PC-9 (cell line): ENCODE measurements at regions not wholly inside any gene's neighbourhood (a gene's known extent, or its start where the extent isn't known, plus 50 kb on each side); places are given as distances from the start of the nearest gene placed in this dataset.

ENCODE experiments used
- BruUV-seq: library from RNA; stranded (reverse); fragments of 400-500 nt; replicated peaks from 2 replicates; lab custom pipeline; 2021; lab: Mats Ljungman, UMichigan
- CTCF ChIA-PET: fragments of 300-600 bp; sonication (Branson Sonifier 250); formaldehyde crosslinking; loops from one replicate; lab custom pipeline; 2022; ENCODE audit warnings: antibody characterized with exemption; lab: Charles Lee
- POLR2A ChIA-PET: fragments of 300-600 bp; sonication (Branson Sonifier 250); formaldehyde crosslinking; loops from one replicate; lab custom pipeline; 2022; ENCODE audit warnings: antibody characterized with exemption; ENCODE audit not compliant: unreplicated experiment; lab: Charles Lee
- DNase-seq, 2 experiments: peaks; one replicate each; pipeline versions ENCODE4 v3.0.0 to v3.0.0-alpha.2; 2015 to 2022; ENCODE audit warnings: mixed read lengths in 1 of 2
- H2AFZ ChIP-seq: fragments of 200-600 bp; sonication (generic); 2 replicates; pipeline ENCODE4 v1.8.1; 2017; ENCODE audit warnings: antibody characterized with exemption
- H3F3A ChIP-seq: fragments of 200-600 bp; sonication (generic); 2 replicates; pipeline ENCODE4 v1.8.1; 2017; ENCODE audit warnings: antibody characterized with exemption, mild to moderate bottlenecking, low read depth; ENCODE audit not compliant: insufficient read depth
- H3K27ac ChIP-seq: fragments of 200-600 bp; sonication (generic); 2 replicates; pipeline ENCODE4 v1.6.1; 2016; ENCODE audit warnings: mixed run types
- H3K27me3 ChIP-seq: fragments of 200-600 bp; sonication (generic); 2 replicates; pipeline ENCODE4 v1.6.1; 2016; ENCODE audit warnings: low read depth, mixed run types; ENCODE audit not compliant: insufficient read depth
- H3K36me3 ChIP-seq: fragments of 200-600 bp; sonication (generic); 2 replicates; pipeline ENCODE4 v1.6.1; 2016; ENCODE audit warnings: low read depth, mixed run types
- H3K4me1 ChIP-seq: fragments of 200-600 bp; sonication (generic); replicated peaks from 2 replicates; pipeline ENCODE4 v1.6.1; 2016; ENCODE audit warnings: mixed run types; ENCODE audit not compliant: insufficient read depth
- H3K4me2 ChIP-seq: fragments of 200-600 bp; sonication (generic); 2 replicates; pipeline ENCODE4 v1.6.1; 2017; ENCODE audit warnings: mixed run types
- H3K4me3 ChIP-seq: fragments of 200-600 bp; sonication (generic); 2 replicates; pipeline ENCODE4 v1.6.1; 2016; ENCODE audit warnings: mixed run types
- H3K79me2 ChIP-seq: fragments of 200-600 bp; sonication (generic); 2 replicates; pipeline ENCODE4 v1.6.1; 2017; ENCODE audit warnings: low read depth, mixed run types
- H3K9me2 ChIP-seq: fragments of 200-600 bp; sonication (generic); 2 replicates; pipeline ENCODE4 v1.8.1; 2017; ENCODE audit warnings: mild to moderate bottlenecking; ENCODE audit not compliant: insufficient read depth
- H3K9me3 ChIP-seq: fragments of 200-600 bp; sonication (generic); 2 replicates; pipeline ENCODE4 v1.8.1; 2016; ENCODE audit warnings: low read depth; ENCODE audit not compliant: insufficient read depth
- H4K20me1 ChIP-seq: fragments of 200-600 bp; sonication (generic); 2 replicates; pipeline ENCODE4 v1.8.1; 2017; ENCODE audit not compliant: insufficient read depth
- CTCF ChIP-seq: fragments of 200-600 bp; sonication (generic); conservative IDR thresholded peaks from 2 replicates; pipeline ENCODE4 v1.6.1; 2017; ENCODE audit warnings: mixed run types, antibody characterized with exemption, mild to moderate bottlenecking, moderate library complexity
- EZH2 ChIP-seq: fragments of 200-600 bp; sonication (generic); IDR thresholded peaks from 2 replicates; pipeline ENCODE4 v1.8.0; 2017; ENCODE audit warnings: antibody characterized with exemption, low read depth
- intact Hi-C: fragments of 100-400 bp; cut with micrococcal nuclease; formaldehyde crosslinking; loops from one replicate; pipeline ENCODE4 v1.10.0; 2022; ENCODE audit not compliant: unreplicated experiment

GRCh38 chr6:145469021-145469420 lies 266.3 kb downstream of the EPM2A start:
- no peaks in the 10 kb centered on the region for H3K27me3 ChIP-seq
- POLR2A ChIA-PET: no interaction called here
- CTCF ChIA-PET: no interaction called here
- H3K4me2 ChIP-seq: no peak overlapping the region
- no peaks in the 10 kb centered on the region for H3F3A ChIP-seq
- no peaks in the 10 kb centered on the region for H3K79me2 ChIP-seq
- BruUV-seq: no TSS peak
- no peaks in the 10 kb centered on the region for H4K20me1 ChIP-seq
- H3K4me3 ChIP-seq: no peak overlapping the region
- TF ChIP-seq EZH2: no peak
- no peak for TF ChIP-seq CTCF
- no peaks in the 10 kb centered on the region for H3K36me3 ChIP-seq
- no peak overlapping the region for H3K27ac ChIP-seq
- no peak overlapping the region for H2AFZ ChIP-seq
- H3K4me1 ChIP-seq: no peaks in the 10 kb centered on the region
- no peak for DNase-seq
- no peaks in the 10 kb centered on the region for H3K9me2 ChIP-seq
- intact Hi-C loops: no loop called here
- no peaks in the 10 kb centered on the region for H3K9me3 ChIP-seq

GRCh38 chr6:145475794-145476396 lies 259.4 kb downstream of the EPM2A start:
- no peak overlapping the region for H3K4me2 ChIP-seq
- no peak overlapping the region for H3K27ac ChIP-seq
- no peaks in the 10 kb centered on the region for H3K27me3 ChIP-seq
- no peaks in the 10 kb centered on the region for H3F3A ChIP-seq
- H3K9me2 ChIP-seq: no peaks in the 10 kb centered on the region
- H3K4me1 ChIP-seq: no peaks in the 10 kb centered on the region
- TF ChIP-seq CTCF (no peak), EZH2 (no peak)
- H3K4me3 ChIP-seq: no peak overlapping the region
- no peaks in the 10 kb centered on the region for H4K20me1 ChIP-seq
- POLR2A ChIA-PET: no interaction called here
- CTCF ChIA-PET: no interaction called here
- BruUV-seq: no TSS peak
- no peaks in the 10 kb centered on the region for H3K36me3 ChIP-seq
- H2AFZ ChIP-seq: no peak overlapping the region
- no peaks in the 10 kb centered on the region for H3K79me2 ChIP-seq
- intact Hi-C loops: no loop called here
- H3K9me3 ChIP-seq: peaks cover 8% of the 10 kb centered on the region; the same call in 1 of the 2 replicates
- DNase-seq: no peak

- intact Hi-C loops: no loop called here
These were observed 255.3 kb downstream of the EPM2A start for GRCh38 chr6:145480024-145480423.

More at GRCh38 chr6:145480024-145480423, 255.3 kb downstream of the EPM2A start:
- no peaks in the 10 kb centered on the region for H3K79me2 ChIP-seq
- DNase-seq: no peak
- no peak overlapping the region for H3K27ac ChIP-seq
- H3K9me3 ChIP-seq: peaks cover 6% of the 10 kb centered on the region; the same call in 1 of the 2 replicates
- ChIA-PET CTCF (no interaction called here), POLR2A (no interaction called here)
- TF ChIP-seq CTCF (no peak), EZH2 (no peak)
- no TSS peak for BruUV-seq
- peaks cover 21% of the 10 kb centered on the region for H3F3A ChIP-seq
- H3K4me1 ChIP-seq: peaks cover 26% of the 10 kb centered on the region
- H3K4me3 ChIP-seq: no peak overlapping the region
- no peak overlapping the region for H3K4me2 ChIP-seq
- H2AFZ ChIP-seq: no peak overlapping the region
- no peaks in the 10 kb centered on the region for H3K27me3 ChIP-seq
- H3K9me2 ChIP-seq: no peaks in the 10 kb centered on the region
- no peaks in the 10 kb centered on the region for H4K20me1 ChIP-seq
- H3K36me3 ChIP-seq: no peaks in the 10 kb centered on the region
